ENCODE measurements at regions not wholly inside any gene's neighbourhood (a gene's known extent, or its start where the extent isn't known, plus 50 kb on each side); places are given as distances from the start of the nearest gene placed in this dataset.
"Not testable (repeated sequence)": the region's sequence is repeated elsewhere in the genome, so short reads cannot be mapped to it uniquely, and the experiment has no call there.

- DNase-seq, result no peak
These were observed 57.7 kb downstream of the RAD51AP2 start for GRCh38 chr2:17460371-17461086.

- no peak for DNase-seq
These were observed 62.9 kb downstream of the RAD51AP2 start for GRCh38 chr2:17455343-17455742.

GRCh38 chr2:17446191-17446590 is 72.0 kb downstream of the RAD51AP2 start:
- not testable (repeated sequence) for DNase-seq

- no peak for DNase-seq
These were observed 72.5 kb downstream of the RAD51AP2 start for GRCh38 chr2:17445744-17446143.

GRCh38 chr2:17442334-17442733 is 75.9 kb downstream of the RAD51AP2 start:
- DNase-seq, result no peak

- no peak for DNase-seq
These were observed 76.5 kb downstream of the RAD51AP2 start for GRCh38 chr2:17441790-17442189.

- DNase-seq, result no peak
These were observed 77.0 kb downstream of the RAD51AP2 start for GRCh38 chr2:17441055-17441771.

- no peak for DNase-seq
These were observed 87.9 kb downstream of the RAD51AP2 start for GRCh38 chr2:17430326-17430725.

- no peak for DNase-seq
These were observed 89.1 kb downstream of the RAD51AP2 start for GRCh38 chr2:17429130-17429529.

GRCh38 chr2:17427401-17427800 is 90.8 kb downstream of the RAD51AP2 start:
- no peak for DNase-seq

- no peak for DNase-seq
These were observed 91.5 kb downstream of the RAD51AP2 start for GRCh38 chr2:17426743-17427142.

- DNase-seq, result no peak
These were observed 96.2 kb downstream of the RAD51AP2 start for GRCh38 chr2:17422061-17422460.

- no peak for DNase-seq
These were observed 101.3 kb downstream of the RAD51AP2 start for GRCh38 chr2:17416884-17417391.

- no peak for DNase-seq
These were observed 105.2 kb downstream of the RAD51AP2 start for GRCh38 chr2:17413036-17413435.

- no peak for DNase-seq
These were observed 117.1 kb downstream of the RAD51AP2 start for GRCh38 chr2:17401096-17401495.

- DNase-seq, result no peak
These were observed 119.5 kb downstream of the RAD51AP2 start for GRCh38 chr2:17398770-17399169.

GRCh38 chr2:17388798-17389197 is 129.4 kb downstream of the RAD51AP2 start:
- DNase-seq, result no peak

- DNase-seq, result no peak
These were observed 130.6 kb downstream of the RAD51AP2 start for GRCh38 chr2:17387591-17387990.

- DNase-seq, result no peak
These were observed 131.5 kb downstream of the RAD51AP2 start for GRCh38 chr2:17386771-17387170.

GRCh38 chr2:17380003-17380402 is 138.2 kb downstream of the RAD51AP2 start:
- no peak for DNase-seq

GRCh38 chr2:17375262-17375661 is 143.0 kb downstream of the RAD51AP2 start:
- no peak for DNase-seq

GRCh38 chr2:17373741-17374140 is 144.5 kb downstream of the RAD51AP2 start:
- DNase-seq, result no peak

GRCh38 chr2:17373041-17373440 is 145.2 kb downstream of the RAD51AP2 start:
- DNase-seq, result no peak

GRCh38 chr2:17363846-17364245 is 154.4 kb downstream of the RAD51AP2 start:
- no peak for DNase-seq

All from CD4-positive, alpha-beta T cell treated with Interleukin-15 for 1 hour (primary cell).